ENCODE measurements at regions not wholly inside any gene's neighbourhood (a gene's known extent, or its start where the extent isn't known, plus 50 kb on each side); places are given as distances from the start of the nearest gene placed in this dataset.

DNA sequence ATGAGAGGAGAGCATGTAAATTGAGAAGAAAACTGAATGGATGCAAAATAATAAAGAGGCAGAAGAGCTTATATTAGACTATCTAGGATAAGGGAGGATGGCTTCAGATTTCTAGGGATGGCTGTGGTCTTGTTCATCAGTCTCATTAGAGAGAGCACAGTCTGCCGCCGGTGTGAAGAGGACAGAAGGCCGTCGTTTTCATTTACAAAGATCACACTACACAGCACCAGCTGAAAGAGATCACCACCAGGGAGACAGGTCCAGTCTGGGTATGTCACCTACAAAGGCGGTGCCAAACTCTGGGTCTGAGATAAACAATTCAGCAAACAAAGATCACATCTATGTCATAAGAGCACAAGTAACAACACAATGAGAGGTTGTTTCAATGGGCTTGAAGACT lies 1222.3 kb upstream of the SLC10A2 start:
- Histone ChIP-seq H3K9ac (no peak overlapping the region), H3K4me1 (ENCODE audit: low read depth, poor library complexity, severe bottlenecking) (no peaks in the 10 kb centered on the region), H3K4me3 (IDR thresholded peaks at IDR 0.05; ENCODE audit: insufficient read depth, low read depth, low read length) (no peak overlapping the region), H2AFZ (ENCODE audit: low read depth) (no peak overlapping the region), H3K27ac (no peak overlapping the region), H3K4me2 (no peak overlapping the region), H3K36me3 (ENCODE audit: insufficient read depth) (no peaks in the 10 kb centered on the region), H3K27me3 (ENCODE audit: insufficient read depth, low read depth) (no peaks in the 10 kb centered on the region), H4K20me1 (ENCODE audit: insufficient read depth) (no peaks in the 10 kb centered on the region), H3K79me2 (ENCODE audit: insufficient read depth, low read depth) (no peaks in the 10 kb centered on the region)
- TF ChIP-seq CTCF (conservative IDR thresholded peaks at IDR 0.05; ENCODE audit: low read depth, low read length): no peak

- H3K4me1 ChIP-seq (ENCODE audit: low read depth, poor library complexity, severe bottlenecking): no peaks in the 10 kb centered on the region
- H3K79me2 ChIP-seq (ENCODE audit: insufficient read depth, low read depth): no peaks in the 10 kb centered on the region
- no peak overlapping the region for H3K4me3 ChIP-seq (IDR thresholded peaks at IDR 0.05; ENCODE audit: insufficient read depth, low read depth, low read length)
- no peak for TF ChIP-seq CTCF (conservative IDR thresholded peaks at IDR 0.05; ENCODE audit: low read depth, low read length)
- no peaks in the 10 kb centered on the region for H3K36me3 ChIP-seq (ENCODE audit: insufficient read depth)
- H3K27me3 ChIP-seq (ENCODE audit: insufficient read depth, low read depth): no peaks in the 10 kb centered on the region
- no peak overlapping the region for H2AFZ ChIP-seq (ENCODE audit: low read depth)
- no peak overlapping the region for H3K9ac ChIP-seq
- H4K20me1 ChIP-seq (ENCODE audit: insufficient read depth): no peaks in the 10 kb centered on the region
- no peak overlapping the region for H3K4me2 ChIP-seq
- H3K27ac ChIP-seq: no peak overlapping the region
Observed at GRCh38 chr13:104286566-104287290, 1220.5 kb upstream of the SLC10A2 start.

DNA sequence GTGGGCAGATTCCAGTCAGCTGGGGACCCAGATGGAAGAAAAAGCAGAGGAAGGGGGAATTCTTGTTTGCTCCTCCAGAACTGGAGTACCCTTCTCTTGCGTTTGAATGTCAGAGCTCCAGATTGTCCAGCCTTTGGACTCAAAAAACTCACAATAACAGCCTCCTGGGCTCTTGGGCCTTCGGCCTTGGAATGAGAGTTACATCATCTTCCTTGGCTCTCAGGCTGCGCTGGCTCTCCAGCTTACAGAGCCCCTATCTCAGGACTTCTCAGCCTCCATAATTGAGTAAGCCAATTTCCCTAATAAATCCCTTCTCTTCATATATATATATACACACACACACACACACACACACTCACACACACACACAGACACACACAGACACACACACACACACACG lies 1215.7 kb upstream of the SLC10A2 start:
- Histone ChIP-seq H2AFZ (ENCODE audit: low read depth) (no peak overlapping the region), H3K9ac (no peak overlapping the region), H3K36me3 (ENCODE audit: insufficient read depth) (no peaks in the 10 kb centered on the region), H4K20me1 (ENCODE audit: insufficient read depth) (no peaks in the 10 kb centered on the region), H3K27me3 (ENCODE audit: insufficient read depth, low read depth) (no peaks in the 10 kb centered on the region), H3K4me2 (no peak overlapping the region), H3K27ac (no peak overlapping the region), H3K79me2 (ENCODE audit: insufficient read depth, low read depth) (no peaks in the 10 kb centered on the region), H3K4me1 (ENCODE audit: low read depth, poor library complexity, severe bottlenecking) (no peaks in the 10 kb centered on the region), H3K4me3 (IDR thresholded peaks at IDR 0.05; ENCODE audit: insufficient read depth, low read depth, low read length) (no peak overlapping the region)
- TF ChIP-seq CTCF (conservative IDR thresholded peaks at IDR 0.05; ENCODE audit: low read depth, low read length): no peak

GRCh38 chr13:104270731-104271130 lies 1204.5 kb upstream of the SLC10A2 start:
- no peak overlapping the region for H3K4me3 ChIP-seq (IDR thresholded peaks at IDR 0.05; ENCODE audit: insufficient read depth, low read depth, low read length)
- no peaks in the 10 kb centered on the region for H3K36me3 ChIP-seq (ENCODE audit: insufficient read depth)
- H3K27me3 ChIP-seq (ENCODE audit: insufficient read depth, low read depth): no peaks in the 10 kb centered on the region
- TF ChIP-seq CTCF (conservative IDR thresholded peaks at IDR 0.05; ENCODE audit: low read depth, low read length): no peak
- H2AFZ ChIP-seq (ENCODE audit: low read depth): no peak overlapping the region
- H3K79me2 ChIP-seq (ENCODE audit: insufficient read depth, low read depth): no peaks in the 10 kb centered on the region
- H3K4me1 ChIP-seq (ENCODE audit: low read depth, poor library complexity, severe bottlenecking): no peaks in the 10 kb centered on the region
- H3K9ac ChIP-seq: no peak overlapping the region
- H3K27ac ChIP-seq: no peak overlapping the region
- no peaks in the 10 kb centered on the region for H4K20me1 ChIP-seq (ENCODE audit: insufficient read depth)
- no peak overlapping the region for H3K4me2 ChIP-seq

Data from KMS-11 (cell line).